ENCODE measurements at regions not wholly inside any gene's neighbourhood (a gene's known extent, or its start where the extent isn't known, plus 50 kb on each side); places are given as distances from the start of the nearest gene placed in this dataset.

DNA sequence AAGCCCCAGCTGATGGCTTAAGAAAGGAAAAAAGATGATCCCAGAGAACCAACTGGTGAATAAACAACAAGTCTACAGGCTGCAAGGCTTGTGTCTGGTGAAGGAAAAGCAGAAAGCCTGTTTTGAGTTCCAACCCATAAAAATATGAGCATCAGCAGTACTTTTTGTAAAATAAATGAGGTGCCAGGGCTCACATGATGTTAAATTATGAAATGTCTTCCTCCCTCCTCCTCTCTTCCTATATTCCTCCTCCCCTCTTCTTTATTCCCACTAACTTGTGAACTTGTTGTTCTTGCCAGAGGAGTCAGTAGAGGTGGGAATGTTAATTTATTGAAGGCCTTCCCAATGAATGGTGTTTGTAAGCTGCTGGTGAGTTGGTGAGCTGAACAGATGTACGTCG is 212.2 kb upstream of the CDH11 start:
- TF ChIP-seq, protein P1, sequence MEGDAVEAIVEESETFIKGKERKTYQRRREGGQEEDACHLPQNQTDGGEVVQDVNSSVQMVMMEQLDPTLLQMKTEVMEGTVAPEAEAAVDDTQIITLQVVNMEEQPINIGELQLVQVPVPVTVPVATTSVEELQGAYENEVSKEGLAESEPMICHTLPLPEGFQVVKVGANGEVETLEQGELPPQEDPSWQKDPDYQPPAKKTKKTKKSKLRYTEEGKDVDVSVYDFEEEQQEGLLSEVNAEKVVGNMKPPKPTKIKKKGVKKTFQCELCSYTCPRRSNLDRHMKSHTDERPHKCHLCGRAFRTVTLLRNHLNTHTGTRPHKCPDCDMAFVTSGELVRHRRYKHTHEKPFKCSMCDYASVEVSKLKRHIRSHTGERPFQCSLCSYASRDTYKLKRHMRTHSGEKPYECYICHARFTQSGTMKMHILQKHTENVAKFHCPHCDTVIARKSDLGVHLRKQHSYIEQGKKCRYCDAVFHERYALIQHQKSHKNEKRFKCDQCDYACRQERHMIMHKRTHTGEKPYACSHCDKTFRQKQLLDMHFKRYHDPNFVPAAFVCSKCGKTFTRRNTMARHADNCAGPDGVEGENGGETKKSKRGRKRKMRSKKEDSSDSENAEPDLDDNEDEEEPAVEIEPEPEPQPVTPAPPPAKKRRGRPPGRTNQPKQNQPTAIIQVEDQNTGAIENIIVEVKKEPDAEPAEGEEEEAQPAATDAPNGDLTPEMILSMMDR (IDR thresholded peaks at IDR 0.05) = no peak
- no peak for TF ChIP-seq POLR2A (IDR thresholded peaks at IDR 0.05)
